ENCODE measurements at regions not wholly inside any gene's neighbourhood (a gene's known extent, or its start where the extent isn't known, plus 50 kb on each side); places are given as distances from the start of the nearest gene placed in this dataset.

DNA sequence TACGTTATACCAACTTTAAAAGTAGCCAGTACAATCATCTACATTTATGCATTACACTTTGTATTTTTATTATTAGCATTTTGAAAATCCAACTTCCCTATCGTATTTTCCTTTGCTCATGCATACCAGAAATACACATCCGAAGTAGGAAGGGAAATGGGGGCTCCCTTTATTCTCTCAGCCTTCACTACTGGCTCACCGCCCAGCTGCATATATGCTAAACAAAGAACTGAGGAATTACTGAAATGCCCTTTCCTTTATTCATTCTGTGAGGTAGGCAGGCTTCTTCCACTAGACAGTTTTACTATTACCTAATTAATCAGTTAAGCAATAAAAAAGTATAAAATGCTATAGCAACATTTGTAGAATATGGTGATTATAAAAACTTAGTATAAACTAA, 291.6 kb downstream of the KLF12 start:
- Histone ChIP-seq H3K4me1 (ENCODE audit: insufficient read depth) (no peaks in the 10 kb centered on the region), H3K36me3 (no peaks in the 10 kb centered on the region), H3K27me3 (no peaks in the 10 kb centered on the region), H3K9me3 (no peaks in the 10 kb centered on the region), H3K27ac (no peak overlapping the region), H3K4me3 (no peak overlapping the region)
- 87 to 94% (median 88%) methylated on average over 4 of the region's 4 CpGs for WGBS, 3 donors
- DNase-seq = no peak
- TF ChIP-seq EP300 (IDR thresholded peaks at IDR 0.05) = no peak
- intact Hi-C loops (cut with DNase I) = loop anchor here in 1 of 4 donors (10.0 kb wide), 1 partner anchor 1362 kb away; no protein-coding TSS in a partner anchor

DNA sequence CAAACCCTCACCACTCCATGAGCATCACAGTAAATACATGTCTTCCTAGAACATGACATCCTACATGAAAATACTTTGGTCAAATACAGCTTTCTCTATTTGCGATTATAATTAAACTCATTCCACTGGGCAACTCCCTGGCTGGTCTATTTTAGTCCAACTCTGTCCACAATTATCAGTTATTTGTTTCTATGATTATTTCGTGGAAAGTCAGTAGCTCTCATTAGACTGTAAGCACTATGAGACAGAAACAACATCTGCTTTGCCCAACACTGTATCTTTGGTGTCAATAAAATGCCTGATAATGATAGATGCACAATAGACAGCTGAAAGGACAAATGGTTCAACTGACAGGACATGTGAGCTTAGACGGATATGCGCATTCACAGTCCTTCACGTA, 292.0 kb downstream of the KLF12 start:
- Histone ChIP-seq H3K27me3 (no peaks in the 10 kb centered on the region), H3K27ac (no peak overlapping the region), H3K36me3 (no peaks in the 10 kb centered on the region), H3K4me1 (ENCODE audit: insufficient read depth) (no peaks in the 10 kb centered on the region), H3K9me3 (no peaks in the 10 kb centered on the region), H3K4me3 (no peak overlapping the region)
- intact Hi-C loops (cut with DNase I) = loop anchor here in 1 of 4 donors (10.0 kb wide), 1 partner anchor 1363 kb away; no protein-coding TSS in a partner anchor
- no peak for DNase-seq
- 83 to 89% (median 87%) methylated on average over 5 of the region's 5 CpGs for WGBS, 3 donors
- TF ChIP-seq POLR2A (IDR thresholded peaks at IDR 0.05) = no peak
- no peak for TF ChIP-seq EP300 (IDR thresholded peaks at IDR 0.05)
- TF ChIP-seq, protein P1, sequence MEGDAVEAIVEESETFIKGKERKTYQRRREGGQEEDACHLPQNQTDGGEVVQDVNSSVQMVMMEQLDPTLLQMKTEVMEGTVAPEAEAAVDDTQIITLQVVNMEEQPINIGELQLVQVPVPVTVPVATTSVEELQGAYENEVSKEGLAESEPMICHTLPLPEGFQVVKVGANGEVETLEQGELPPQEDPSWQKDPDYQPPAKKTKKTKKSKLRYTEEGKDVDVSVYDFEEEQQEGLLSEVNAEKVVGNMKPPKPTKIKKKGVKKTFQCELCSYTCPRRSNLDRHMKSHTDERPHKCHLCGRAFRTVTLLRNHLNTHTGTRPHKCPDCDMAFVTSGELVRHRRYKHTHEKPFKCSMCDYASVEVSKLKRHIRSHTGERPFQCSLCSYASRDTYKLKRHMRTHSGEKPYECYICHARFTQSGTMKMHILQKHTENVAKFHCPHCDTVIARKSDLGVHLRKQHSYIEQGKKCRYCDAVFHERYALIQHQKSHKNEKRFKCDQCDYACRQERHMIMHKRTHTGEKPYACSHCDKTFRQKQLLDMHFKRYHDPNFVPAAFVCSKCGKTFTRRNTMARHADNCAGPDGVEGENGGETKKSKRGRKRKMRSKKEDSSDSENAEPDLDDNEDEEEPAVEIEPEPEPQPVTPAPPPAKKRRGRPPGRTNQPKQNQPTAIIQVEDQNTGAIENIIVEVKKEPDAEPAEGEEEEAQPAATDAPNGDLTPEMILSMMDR (IDR thresholded peaks at IDR 0.05) = no peak

DNA sequence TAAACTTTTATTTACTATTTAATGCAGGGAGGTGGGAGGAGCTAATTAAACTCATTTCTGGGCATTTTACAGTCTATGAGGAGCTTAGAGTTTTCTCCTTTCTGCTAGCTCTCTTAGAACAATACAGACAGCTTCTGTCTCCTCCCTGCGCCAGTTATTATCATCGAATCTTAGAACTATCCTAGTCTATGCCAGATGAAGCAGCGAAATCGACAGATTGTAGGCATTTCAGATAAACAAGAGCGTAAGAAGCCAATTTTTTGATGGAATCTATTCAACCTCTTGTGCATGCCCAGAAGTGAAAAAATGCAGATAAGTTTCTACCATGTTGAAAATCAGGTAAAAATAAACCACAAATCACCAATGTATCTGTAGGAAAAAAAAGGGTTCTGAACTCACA, 297.1 kb downstream of the KLF12 start:
- TF ChIP-seq, protein P1 (IDR thresholded peaks at IDR 0.05) = no peak
- no peak for TF ChIP-seq POLR2A (IDR thresholded peaks at IDR 0.05)
- TF ChIP-seq EP300 (IDR thresholded peaks at IDR 0.05) = no peak
- Histone ChIP-seq H3K4me3 (no peak overlapping the region), H3K27ac (no peak overlapping the region), H3K36me3 (no peaks in the 10 kb centered on the region), H3K9me3 (no peaks in the 10 kb centered on the region), H3K27me3 (no peaks in the 10 kb centered on the region), H3K4me1 (ENCODE audit: insufficient read depth) (no peaks in the 10 kb centered on the region)
- DNase-seq = no peak
- intact Hi-C loops (cut with DNase I) = loop anchor here in 1 of 4 donors (10.0 kb wide), 1 partner anchor 298 kb away; the partner anchor contains the start of gene KLF12
- WGBS, 3 donors = 72 to 85% (median 84%) methylated on average over 5 of the region's 5 CpGs

DNA sequence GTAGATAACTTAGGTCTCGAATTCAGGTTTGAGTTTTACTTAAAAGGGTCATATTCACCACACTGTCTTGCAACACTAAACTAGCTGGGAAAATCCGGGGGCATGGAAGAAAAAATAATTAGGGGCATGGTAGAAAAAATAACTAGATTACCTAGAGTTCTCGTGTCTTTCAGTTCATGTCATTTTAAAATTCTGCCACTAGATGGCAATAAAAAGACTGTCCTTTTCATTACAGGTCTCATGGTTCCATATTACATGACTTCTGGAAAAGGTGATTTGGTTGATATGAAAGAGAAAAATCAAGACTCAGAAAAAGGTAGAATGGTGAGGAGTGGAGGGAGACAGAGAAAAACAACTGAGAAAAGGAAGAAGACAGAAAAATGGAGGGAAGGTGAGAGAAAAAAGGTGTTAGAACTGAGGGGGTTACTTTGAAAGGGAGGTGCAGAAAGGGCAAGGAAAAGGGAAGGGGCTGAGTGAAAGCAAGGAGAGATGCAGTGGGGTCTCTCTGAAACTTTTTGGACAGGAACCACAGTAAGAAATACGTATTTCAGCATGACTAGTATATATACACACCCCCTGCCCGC, 299.0 kb downstream of the KLF12 start:
- Histone ChIP-seq H3K4me1 (ENCODE audit: insufficient read depth) (no peaks in the 10 kb centered on the region), H3K36me3 (no peaks in the 10 kb centered on the region), H3K27me3 (no peaks in the 10 kb centered on the region), H3K9me3 (no peaks in the 10 kb centered on the region), H3K4me3 (no peak overlapping the region), H3K27ac (no peak overlapping the region)
- no peak for DNase-seq
- TF ChIP-seq EP300 (IDR thresholded peaks at IDR 0.05) (no peak), POLR2A (IDR thresholded peaks at IDR 0.05) (no peak)
- TF ChIP-seq, protein P1 (IDR thresholded peaks at IDR 0.05) = peak; percentile 45 to 58 (median 53)
- 54 to 58% (median 54%) methylated on average over 5 of the region's 5 CpGs for WGBS, 3 donors
- intact Hi-C loops (cut with DNase I) = loop anchor here in 1 of 4 donors (10.0 kb wide), 1 partner anchor 300 kb away; the partner anchor contains the start of gene KLF12

DNA sequence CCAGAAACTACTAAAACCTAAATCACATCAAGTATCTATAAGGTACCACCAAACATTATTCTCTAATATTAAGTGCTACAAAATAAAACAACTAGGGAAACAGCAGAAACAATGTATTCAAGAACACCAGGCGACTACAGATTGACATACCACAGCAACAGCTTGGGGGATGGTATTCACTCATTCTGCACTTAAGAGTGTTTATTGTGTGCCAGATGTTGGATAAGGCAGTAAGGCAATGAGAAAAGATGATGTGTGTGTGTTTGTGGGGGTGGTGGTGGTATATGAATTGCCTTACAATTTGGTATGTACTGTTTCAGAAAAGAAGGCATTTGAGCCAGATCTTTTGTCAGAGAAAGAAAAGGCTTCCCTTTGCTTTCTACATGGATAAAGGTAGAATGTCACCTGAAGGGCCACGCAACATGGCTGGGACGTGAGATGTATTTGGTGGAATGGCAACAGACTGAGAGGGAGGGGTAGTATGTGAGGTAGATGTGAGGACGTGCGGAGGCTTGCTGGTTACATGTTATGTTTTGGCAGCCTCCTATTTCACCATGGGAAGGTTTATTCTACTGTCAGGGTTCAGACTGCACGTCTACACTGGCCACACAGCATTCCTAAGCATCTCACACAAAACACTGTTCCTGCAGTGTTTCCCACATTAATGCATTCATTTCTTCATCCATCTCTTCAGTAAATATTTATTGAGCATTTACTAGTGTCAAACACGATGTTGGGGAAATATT, 300.7 kb downstream of the KLF12 start:
- WGBS, 3 donors = 89 to 96% (median 94%) methylated on average over 7 of the region's 7 CpGs
- H3K4me1 ChIP-seq (ENCODE audit: insufficient read depth) = peaks cover 1% of the 10 kb centered on the region
- H3K27me3 ChIP-seq = no peaks in the 10 kb centered on the region
- DNase-seq = no peak
- no peak overlapping the region for H3K4me3 ChIP-seq
- H3K36me3 ChIP-seq = no peaks in the 10 kb centered on the region
- no peak overlapping the region for H3K27ac ChIP-seq
- no peaks in the 10 kb centered on the region for H3K9me3 ChIP-seq
- TF ChIP-seq EP300 (IDR thresholded peaks at IDR 0.05) (no peak), POLR2A (IDR thresholded peaks at IDR 0.05) (no peak)
- TF ChIP-seq, protein P1 (IDR thresholded peaks at IDR 0.05) = no peak
- intact Hi-C loops (cut with DNase I) = loop anchor here in 1 of 4 donors (10.0 kb wide), 1 partner anchor 301 kb away; the partner anchor contains the start of gene KLF12

All from ovary (tissue), 7 donors.